Endodermal cell (in vitro differentiated cells): ENCODE measurements at regions not wholly inside any gene's neighbourhood (a gene's known extent, or its start where the extent isn't known, plus 50 kb on each side); places are given as distances from the start of the nearest gene placed in this dataset.

Source experiments
- DNase-seq: peaks from one replicate; pipeline ENCODE4 v3.0.0-alpha.2; 2017
- H3K27ac ChIP-seq: 2 replicates; pipeline ENCODE4 v1.5.1; 2013; ENCODE audit warnings: mild to moderate bottlenecking, low read depth, low read length, moderate library complexity
- H3K27me3 ChIP-seq: 2 replicates; pipeline ENCODE4 v1.6.1; 2013; ENCODE audit warnings: mild to moderate bottlenecking, low read length, moderate library complexity; ENCODE audit not compliant: insufficient read depth, control insufficient read depth, poor library complexity, severe bottlenecking
- H3K36me3 ChIP-seq: 2 replicates; pipeline ENCODE4 v1.7.0; 2013; ENCODE audit warnings: mild to moderate bottlenecking, low read length, moderate library complexity; ENCODE audit not compliant: control insufficient read depth, insufficient read depth
- H3K4me1 ChIP-seq: one replicate; pipeline ENCODE4 v1.7.0; 2013; ENCODE audit warnings: low read length; ENCODE audit not compliant: control insufficient read depth, insufficient read depth
- H3K4me3 ChIP-seq: 2 replicates; pipeline ENCODE4 v1.5.1; 2013; ENCODE audit warnings: mild to moderate bottlenecking, low read length, moderate library complexity
- H3K9ac ChIP-seq: 2 replicates; pipeline ENCODE4 v1.6.1; 2013; ENCODE audit warnings: mild to moderate bottlenecking, low read length, moderate library complexity; ENCODE audit not compliant: poor library complexity, severe bottlenecking; ENCODE audit errors: extremely low read depth
- H3K9me3 ChIP-seq: 2 replicates; pipeline ENCODE4 v1.6.1; 2013; ENCODE audit warnings: mild to moderate bottlenecking, low read length, moderate library complexity; ENCODE audit not compliant: control insufficient read depth
- H3K27ac Mint-ChIP-seq: 2 replicates; pipeline ENCODE4 v1.8.0; 2020; ENCODE audit warnings: mixed read lengths
- H3K27me3 Mint-ChIP-seq: 2 replicates; pipeline ENCODE4 v1.8.0; 2021; ENCODE audit warnings: mild to moderate bottlenecking, mixed read lengths; ENCODE audit not compliant: insufficient read depth
- H3K36me3 Mint-ChIP-seq: 2 replicates; pipeline ENCODE4 v1.8.0; 2020; ENCODE audit warnings: low read depth, mixed read lengths
- H3K4me1 Mint-ChIP-seq: 2 replicates; pipeline ENCODE4 v1.8.0; 2020; ENCODE audit warnings: mixed read lengths
- H3K4me3 Mint-ChIP-seq: 2 replicates; pipeline ENCODE4 v1.8.0; 2020; ENCODE audit warnings: mild to moderate bottlenecking, moderate library complexity, mixed read lengths
- H3K9me3 Mint-ChIP-seq: 2 replicates; pipeline ENCODE4 v1.8.0; 2020; ENCODE audit warnings: mild to moderate bottlenecking, mixed read lengths
- CTCF ChIP-seq: fragments of 200-600 bp; sonication (generic); conservative IDR thresholded peaks from 2 replicates; pipeline ENCODE4 v1.5.0; 2021; ENCODE audit warnings: antibody characterized with exemption, mild to moderate bottlenecking
- WGBS, 2 experiments: methylation state at CpG; one replicate each; pipeline versions ENCODE4 v1.1.5 to v1.1.7; 2013; ENCODE audit warnings: missing lambda C conversion rate in 2 of 2, mixed read lengths in 1 of 2; ENCODE audit not compliant: insufficient coverage in 1 of 2, insufficient read length in 1 of 2; 5-methylcytosine and 5-hydroxymethylcytosine counted together

GRCh38 chr1:191052888-191053287 is 575.2 kb upstream of the BRINP3 start:
- H3K27me3 ChIP-seq = no peaks in the 10 kb centered on the region
- H3K4me1 ChIP-seq = no peaks in the 10 kb centered on the region
- no peak for TF ChIP-seq CTCF
- Mint-ChIP-seq H3K36me3 (no peaks in the 10 kb centered on the region), H3K4me1 (no peaks in the 10 kb centered on the region), H3K9me3 (no peaks in the 10 kb centered on the region), H3K27ac (no peak overlapping the region), H3K4me3 (no peak overlapping the region), H3K27me3 (no peaks in the 10 kb centered on the region)
- WGBS, 2 experiments = 94 to 100% methylated on average over 3 to 5 of the region's 6 CpGs
- no peaks in the 10 kb centered on the region for H3K36me3 ChIP-seq
- DNase-seq = no peak
- H3K9ac ChIP-seq = no peak overlapping the region
- no peak overlapping the region for H3K27ac ChIP-seq
- H3K4me3 ChIP-seq = no peak overlapping the region
- H3K9me3 ChIP-seq = no peaks in the 10 kb centered on the region

GRCh38 chr1:191065346-191065745 is 587.7 kb upstream of the BRINP3 start:
- Histone ChIP-seq H3K27ac (no peak overlapping the region), H3K36me3 (no peaks in the 10 kb centered on the region), H3K4me1 (no peaks in the 10 kb centered on the region), H3K9ac (no peak overlapping the region), H3K4me3 (no peak overlapping the region), H3K9me3 (no peaks in the 10 kb centered on the region), H3K27me3 (no peaks in the 10 kb centered on the region)
- Mint-ChIP-seq H3K4me1 (no peaks in the 10 kb centered on the region), H3K9me3 (peaks cover 3% of the 10 kb centered on the region), H3K27ac (no peak overlapping the region), H3K36me3 (no peaks in the 10 kb centered on the region), H3K27me3 (no peaks in the 10 kb centered on the region), H3K4me3 (no peak overlapping the region)
- 75 to 92% methylated on average over 2 to 3 of the region's 3 CpGs for WGBS, 2 experiments
- TF ChIP-seq CTCF = no peak
- DNase-seq = no peak

- Histone ChIP-seq H3K4me3 (no peak overlapping the region), H3K4me1 (no peaks in the 10 kb centered on the region), H3K36me3 (no peaks in the 10 kb centered on the region), H3K27me3 (no peaks in the 10 kb centered on the region), H3K9ac (no peak overlapping the region), H3K9me3 (no peaks in the 10 kb centered on the region), H3K27ac (no peak overlapping the region)
- no peaks in the 10 kb centered on the region for H3K36me3 Mint-ChIP-seq
- 74% methylated on average over 1 of the region's 1 CpG; no CpG with 5 or more reads in 1 of the 2 experiments for WGBS, 2 experiments
- no peaks in the 10 kb centered on the region for H3K27me3 Mint-ChIP-seq
- no peak for TF ChIP-seq CTCF
- no peak for DNase-seq
- H3K4me1 Mint-ChIP-seq = no peaks in the 10 kb centered on the region
- H3K9me3 Mint-ChIP-seq = peaks cover 7% of the 10 kb centered on the region
- H3K27ac Mint-ChIP-seq = no peak overlapping the region
- no peak overlapping the region for H3K4me3 Mint-ChIP-seq
Measured at GRCh38 chr1:191065771-191066170, 588.1 kb upstream of the BRINP3 start.
